HK-2 (cell line): ENCODE measurements at regions not wholly inside any gene's neighbourhood (a gene's known extent, or its start where the extent isn't known, plus 50 kb on each side); places are given as distances from the start of the nearest gene placed in this dataset.

Experiments
- DNase-seq: peaks from one replicate; pipeline ENCODE4 v3.0.0-alpha.2; 2018; ENCODE audit not compliant: unreplicated experiment

GRCh38 chr20:57919049-57919448 lies 209.2 kb upstream of the PMEPA1 start:
- no peak for DNase-seq

GRCh38 chr20:57918551-57918950 lies 208.7 kb upstream of the PMEPA1 start:
- DNase-seq = no peak

GRCh38 chr20:57914205-57914604 lies 204.4 kb upstream of the PMEPA1 start:
- DNase-seq = no peak

- no peak for DNase-seq
Observed at GRCh38 chr20:57913156-57913930, 203.5 kb upstream of the PMEPA1 start.

GRCh38 chr20:57912227-57912582 lies 202.4 kb upstream of the PMEPA1 start:
- DNase-seq = no peak

- no peak for DNase-seq
Observed at GRCh38 chr20:57911512-57912226, 201.9 kb upstream of the PMEPA1 start.

- no peak for DNase-seq
Observed at GRCh38 chr20:57910716-57911115, 200.9 kb upstream of the PMEPA1 start.

- DNase-seq = no peak
Observed at GRCh38 chr20:57909763-57910331, 200.0 kb upstream of the PMEPA1 start.

GRCh38 chr20:57908704-57909630 lies 199.2 kb upstream of the PMEPA1 start:
- DNase-seq = no peak

GRCh38 chr20:57908226-57908625 lies 198.4 kb upstream of the PMEPA1 start:
- no peak for DNase-seq

- no peak for DNase-seq
Observed at GRCh38 chr20:57907131-57908000, 197.6 kb upstream of the PMEPA1 start.

GRCh38 chr20:57905448-57905847 lies 195.6 kb upstream of the PMEPA1 start:
- DNase-seq = no peak

GRCh38 chr20:57904314-57905105 lies 194.7 kb upstream of the PMEPA1 start:
- no peak for DNase-seq

- peak; percentile 27 for DNase-seq
Observed at GRCh38 chr20:57902473-57902872, 192.7 kb upstream of the PMEPA1 start.

- DNase-seq = no peak
Observed at GRCh38 chr20:57901526-57901925, 191.7 kb upstream of the PMEPA1 start.

GRCh38 chr20:57900226-57900905 lies 190.6 kb upstream of the PMEPA1 start:
- no peak for DNase-seq

- DNase-seq = no peak
Observed at GRCh38 chr20:57899554-57899953, 189.7 kb upstream of the PMEPA1 start.

GRCh38 chr20:57898332-57898731 lies 188.5 kb upstream of the PMEPA1 start:
- no peak for DNase-seq

- DNase-seq = no peak
Observed at GRCh38 chr20:57897891-57898290, 188.1 kb upstream of the PMEPA1 start.
